ENCODE measurements at regions not wholly inside any gene's neighbourhood (a gene's known extent, or its start where the extent isn't known, plus 50 kb on each side); places are given as distances from the start of the nearest gene placed in this dataset.
"Not testable (repeated sequence)": the region's sequence is repeated elsewhere in the genome, so short reads cannot be mapped to it uniquely, and the experiment has no call there.

DNA sequence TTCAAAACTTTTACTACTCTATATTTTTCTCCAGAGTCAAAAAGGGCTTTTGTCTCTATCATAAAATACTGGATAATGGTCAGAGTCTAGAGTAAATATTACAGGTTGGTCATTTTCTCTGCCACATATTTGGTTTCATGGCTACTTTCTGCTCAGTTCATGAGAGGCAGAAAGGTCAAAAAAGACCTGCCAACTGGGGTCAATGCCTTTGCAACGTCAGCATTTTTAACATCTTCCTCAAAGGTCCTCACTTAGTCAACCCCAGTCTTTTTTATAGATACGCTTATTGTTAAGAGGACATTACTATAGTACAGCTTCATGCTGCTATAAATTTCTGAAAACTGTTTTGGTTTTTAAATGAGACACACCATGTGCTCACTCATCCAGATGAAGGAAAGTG, 312.1 kb upstream of the ARHGEF26 start:
- Histone ChIP-seq H3K4me1 (ENCODE audit: low read depth) (peaks cover 5% of the 10 kb centered on the region), H3K9me3 (ENCODE audit: low read depth) (no peaks in the 10 kb centered on the region), H3K27ac (no peak overlapping the region), H3K27me3 (no peaks in the 10 kb centered on the region), H3K4me3 (no peak overlapping the region), H3K36me3 (no peaks in the 10 kb centered on the region)
- TF ChIP-seq, protein P1, sequence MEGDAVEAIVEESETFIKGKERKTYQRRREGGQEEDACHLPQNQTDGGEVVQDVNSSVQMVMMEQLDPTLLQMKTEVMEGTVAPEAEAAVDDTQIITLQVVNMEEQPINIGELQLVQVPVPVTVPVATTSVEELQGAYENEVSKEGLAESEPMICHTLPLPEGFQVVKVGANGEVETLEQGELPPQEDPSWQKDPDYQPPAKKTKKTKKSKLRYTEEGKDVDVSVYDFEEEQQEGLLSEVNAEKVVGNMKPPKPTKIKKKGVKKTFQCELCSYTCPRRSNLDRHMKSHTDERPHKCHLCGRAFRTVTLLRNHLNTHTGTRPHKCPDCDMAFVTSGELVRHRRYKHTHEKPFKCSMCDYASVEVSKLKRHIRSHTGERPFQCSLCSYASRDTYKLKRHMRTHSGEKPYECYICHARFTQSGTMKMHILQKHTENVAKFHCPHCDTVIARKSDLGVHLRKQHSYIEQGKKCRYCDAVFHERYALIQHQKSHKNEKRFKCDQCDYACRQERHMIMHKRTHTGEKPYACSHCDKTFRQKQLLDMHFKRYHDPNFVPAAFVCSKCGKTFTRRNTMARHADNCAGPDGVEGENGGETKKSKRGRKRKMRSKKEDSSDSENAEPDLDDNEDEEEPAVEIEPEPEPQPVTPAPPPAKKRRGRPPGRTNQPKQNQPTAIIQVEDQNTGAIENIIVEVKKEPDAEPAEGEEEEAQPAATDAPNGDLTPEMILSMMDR (IDR thresholded peaks at IDR 0.05; ENCODE audit: low read depth, low read length), result no peak
- no peak for DNase-seq (ENCODE audit: low read depth in 1 of 2, low spot score in 1 of 2)

DNA sequence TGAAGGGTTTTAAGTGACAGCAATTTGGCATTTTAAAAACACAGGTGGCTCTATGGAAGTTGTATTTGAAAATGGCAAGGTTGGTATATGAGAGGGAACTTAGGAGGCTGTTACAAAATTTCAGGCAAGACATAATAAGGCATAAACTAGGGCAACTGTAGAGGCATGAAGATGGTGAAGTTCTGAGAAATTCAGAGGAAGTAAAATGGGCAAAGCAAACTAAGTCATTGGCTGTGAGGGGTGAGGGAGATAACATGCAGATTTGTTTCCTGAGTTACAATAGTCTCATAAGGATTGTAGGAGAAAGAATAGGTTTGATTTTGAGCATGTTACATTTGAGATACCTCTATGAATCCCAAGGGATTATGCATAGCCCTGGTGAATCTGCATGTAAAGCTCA, 302.9 kb upstream of the ARHGEF26 start:
- H3K27me3 ChIP-seq, result no peaks in the 10 kb centered on the region
- TF ChIP-seq, protein P1 (IDR thresholded peaks at IDR 0.05; ENCODE audit: low read depth, low read length), result no peak
- H3K27ac ChIP-seq, result no peak overlapping the region
- no peaks in the 10 kb centered on the region for H3K9me3 ChIP-seq (ENCODE audit: low read depth)
- no peaks in the 10 kb centered on the region for H3K36me3 ChIP-seq
- DNase-seq (ENCODE audit: low read depth in 1 of 2, low spot score in 1 of 2), result no peak
- H3K4me3 ChIP-seq, result no peak overlapping the region
- H3K4me1 ChIP-seq (ENCODE audit: low read depth), result no peaks in the 10 kb centered on the region

DNA sequence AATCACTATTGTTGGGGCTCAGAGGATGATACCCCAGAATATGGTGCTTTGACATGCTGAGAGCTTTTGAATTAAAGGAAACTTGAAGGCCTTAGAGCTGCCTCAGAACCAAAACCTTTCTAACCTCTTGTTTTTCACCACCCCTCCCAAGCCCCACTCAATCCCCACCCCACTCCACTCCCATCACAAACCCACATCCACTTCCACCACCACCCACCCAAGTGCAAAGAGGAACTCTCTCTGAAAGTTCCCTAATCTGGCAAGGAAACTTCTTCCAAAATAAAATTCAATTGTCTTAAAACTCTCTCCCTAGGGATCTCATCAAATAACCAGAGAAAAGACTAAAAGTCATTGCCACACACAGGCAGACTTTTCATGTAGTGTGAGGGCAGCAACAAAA, 301.2 kb upstream of the ARHGEF26 start:
- Histone ChIP-seq H3K27me3 (no peaks in the 10 kb centered on the region), H3K9me3 (ENCODE audit: low read depth) (no peaks in the 10 kb centered on the region), H3K4me1 (ENCODE audit: low read depth) (no peaks in the 10 kb centered on the region), H3K4me3 (no peak overlapping the region), H3K36me3 (no peaks in the 10 kb centered on the region), H3K27ac (no peak overlapping the region)
- no peak for DNase-seq (ENCODE audit: low read depth in 1 of 2, low spot score in 1 of 2)
- TF ChIP-seq, protein P1 (IDR thresholded peaks at IDR 0.05; ENCODE audit: low read depth, low read length), result no peak

DNA sequence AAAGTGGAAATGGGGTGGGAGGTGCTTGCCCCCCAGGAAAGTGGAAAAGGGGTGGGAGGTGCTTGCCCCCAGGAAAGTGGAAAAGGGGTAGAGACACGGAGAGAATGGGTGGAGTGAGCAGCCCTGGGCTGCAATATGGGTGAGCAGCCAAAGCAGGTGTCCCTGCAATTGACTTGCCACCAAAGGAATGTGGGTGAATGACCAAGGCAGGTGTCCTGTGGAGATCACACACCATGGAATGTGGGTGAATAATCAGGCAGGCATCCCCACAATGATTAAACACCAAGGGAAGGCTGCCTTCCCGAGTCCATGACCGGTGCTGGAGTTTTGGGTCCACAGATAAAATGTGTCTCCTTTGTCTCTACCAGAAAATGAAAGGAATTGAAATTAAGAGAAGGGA, 292.8 kb upstream of the ARHGEF26 start:
- not testable (repeated sequence) for H3K27me3 ChIP-seq; H3K4me3 ChIP-seq; H3K9me3 ChIP-seq (ENCODE audit: low read depth); DNase-seq (ENCODE audit: low read depth in 1 of 2, low spot score in 1 of 2); H3K36me3 ChIP-seq; H3K4me1 ChIP-seq (ENCODE audit: low read depth); H3K27ac ChIP-seq

DNA sequence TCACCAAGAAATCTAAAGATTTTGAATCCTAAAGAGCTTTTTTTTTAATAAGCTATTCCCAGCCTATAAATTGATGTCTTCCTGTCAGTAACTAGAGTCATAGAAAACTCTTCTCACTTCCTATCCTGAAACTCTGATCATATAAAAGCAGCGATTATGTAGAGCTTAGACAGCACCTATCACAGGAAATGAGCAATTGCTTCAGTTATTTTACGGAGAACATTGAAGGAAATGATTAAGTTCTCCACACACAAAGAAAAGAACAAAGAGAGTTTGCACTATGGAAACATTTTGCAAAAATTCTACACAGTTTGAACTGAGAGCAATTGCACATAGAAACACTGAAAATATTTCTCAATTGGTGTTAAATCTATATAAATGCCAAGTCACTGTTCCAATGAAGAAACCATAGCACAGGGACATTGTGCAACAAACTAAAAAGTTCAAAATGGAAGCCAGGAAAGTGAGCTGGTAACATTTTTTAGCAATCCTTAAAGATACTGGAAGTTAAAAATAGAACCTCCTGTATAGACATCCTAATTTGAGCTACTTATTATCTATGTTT, 291.5 kb upstream of the ARHGEF26 start:
- H3K4me1 ChIP-seq (ENCODE audit: low read depth), result no peaks in the 10 kb centered on the region
- no peaks in the 10 kb centered on the region for H3K9me3 ChIP-seq (ENCODE audit: low read depth)
- no peaks in the 10 kb centered on the region for H3K27me3 ChIP-seq
- H3K27ac ChIP-seq, result no peak overlapping the region
- H3K4me3 ChIP-seq, result no peak overlapping the region
- DNase-seq (ENCODE audit: low read depth in 1 of 2, low spot score in 1 of 2), result peak in 1 of 2 donors; percentile 52
- TF ChIP-seq, protein P1 (IDR thresholded peaks at IDR 0.05; ENCODE audit: low read depth, low read length), result no peak
- no peaks in the 10 kb centered on the region for H3K36me3 ChIP-seq

DNA sequence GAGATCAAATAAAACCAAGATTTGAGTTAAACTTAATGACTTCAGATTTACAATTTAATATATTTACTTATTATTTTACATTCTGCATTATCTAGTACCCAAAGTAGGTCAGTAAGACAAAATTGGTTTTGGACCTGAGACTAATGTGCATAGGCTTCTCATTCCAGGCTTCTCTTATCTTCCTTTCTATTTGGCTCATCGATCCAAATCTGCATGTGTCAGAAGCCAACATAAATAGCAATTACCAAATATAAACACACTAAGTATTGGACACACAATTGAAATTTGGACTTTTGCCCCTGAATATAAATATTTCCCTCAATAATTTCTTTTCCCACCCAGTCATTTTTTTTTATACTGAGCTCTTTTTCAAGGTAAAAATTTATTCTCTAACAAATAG, 290.6 kb upstream of the ARHGEF26 start:
- DNase-seq (ENCODE audit: low read depth in 1 of 2, low spot score in 1 of 2), result no peak
- Histone ChIP-seq H3K27me3 (no peaks in the 10 kb centered on the region), H3K4me3 (no peak overlapping the region), H3K9me3 (ENCODE audit: low read depth) (no peaks in the 10 kb centered on the region), H3K4me1 (ENCODE audit: low read depth) (no peaks in the 10 kb centered on the region), H3K27ac (no peak overlapping the region), H3K36me3 (no peaks in the 10 kb centered on the region)
- TF ChIP-seq, protein P1 (IDR thresholded peaks at IDR 0.05; ENCODE audit: low read depth, low read length), result no peak

All from cardiac muscle cell (in vitro differentiated cells and primary cell).